ENCODE measurements at regions not wholly inside any gene's neighbourhood (a gene's known extent, or its start where the extent isn't known, plus 50 kb on each side); places are given as distances from the start of the nearest gene placed in this dataset.

DNA sequence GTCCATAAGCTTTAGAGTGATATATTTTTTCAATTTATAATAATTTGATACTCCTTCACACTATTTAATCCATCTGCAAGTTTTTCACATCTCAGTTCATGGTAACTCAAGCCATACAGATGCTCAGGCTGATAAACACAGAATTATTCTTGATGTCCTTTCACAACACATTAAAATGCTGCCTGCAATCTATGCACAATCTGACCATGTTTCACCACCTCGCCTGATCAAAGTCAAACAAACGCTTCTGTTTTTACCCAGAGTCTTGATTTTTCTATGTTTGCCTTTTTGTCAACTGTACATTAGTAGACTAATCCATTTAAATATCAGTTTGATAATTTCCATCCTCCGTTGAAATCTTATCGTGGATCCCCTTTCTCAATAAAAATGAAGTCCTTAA lies 833.8 kb upstream of the KCND2 start:
- TF ChIP-seq, protein P1, sequence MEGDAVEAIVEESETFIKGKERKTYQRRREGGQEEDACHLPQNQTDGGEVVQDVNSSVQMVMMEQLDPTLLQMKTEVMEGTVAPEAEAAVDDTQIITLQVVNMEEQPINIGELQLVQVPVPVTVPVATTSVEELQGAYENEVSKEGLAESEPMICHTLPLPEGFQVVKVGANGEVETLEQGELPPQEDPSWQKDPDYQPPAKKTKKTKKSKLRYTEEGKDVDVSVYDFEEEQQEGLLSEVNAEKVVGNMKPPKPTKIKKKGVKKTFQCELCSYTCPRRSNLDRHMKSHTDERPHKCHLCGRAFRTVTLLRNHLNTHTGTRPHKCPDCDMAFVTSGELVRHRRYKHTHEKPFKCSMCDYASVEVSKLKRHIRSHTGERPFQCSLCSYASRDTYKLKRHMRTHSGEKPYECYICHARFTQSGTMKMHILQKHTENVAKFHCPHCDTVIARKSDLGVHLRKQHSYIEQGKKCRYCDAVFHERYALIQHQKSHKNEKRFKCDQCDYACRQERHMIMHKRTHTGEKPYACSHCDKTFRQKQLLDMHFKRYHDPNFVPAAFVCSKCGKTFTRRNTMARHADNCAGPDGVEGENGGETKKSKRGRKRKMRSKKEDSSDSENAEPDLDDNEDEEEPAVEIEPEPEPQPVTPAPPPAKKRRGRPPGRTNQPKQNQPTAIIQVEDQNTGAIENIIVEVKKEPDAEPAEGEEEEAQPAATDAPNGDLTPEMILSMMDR (IDR thresholded peaks at IDR 0.05; ENCODE audit: low read depth, low read length, poor library complexity, severe bottlenecking): no peak
- TF ChIP-seq EZH2phosphoT487 (IDR thresholded peaks at IDR 0.05; ENCODE audit: borderline replicate concordance, low read length): no peak

Measured in DOHH2 (cell line).